GM04504 (cell line): ENCODE measurements at regions not wholly inside any gene's neighbourhood (a gene's known extent, or its start where the extent isn't known, plus 50 kb on each side); places are given as distances from the start of the nearest gene placed in this dataset.
"Not testable (repeated sequence)": the region's sequence is repeated elsewhere in the genome, so short reads cannot be mapped to it uniquely, and the experiment has no call there.

Experiments
- DNase-seq: peaks from one replicate; pipeline ENCODE4 v3.0.0-alpha.2; 2012; ENCODE audit warnings: low read depth

GRCh38 chr18:6571239-6571602 is 156.5 kb upstream of the L3MBTL4 start:
- no peak for DNase-seq

GRCh38 chr18:6572192-6572591 is 157.3 kb upstream of the ARHGAP28 start:
- DNase-seq = not testable (repeated sequence)

- no peak for DNase-seq
Observed at GRCh38 chr18:6574631-6575030, 154.9 kb upstream of the ARHGAP28 start.

DNA sequence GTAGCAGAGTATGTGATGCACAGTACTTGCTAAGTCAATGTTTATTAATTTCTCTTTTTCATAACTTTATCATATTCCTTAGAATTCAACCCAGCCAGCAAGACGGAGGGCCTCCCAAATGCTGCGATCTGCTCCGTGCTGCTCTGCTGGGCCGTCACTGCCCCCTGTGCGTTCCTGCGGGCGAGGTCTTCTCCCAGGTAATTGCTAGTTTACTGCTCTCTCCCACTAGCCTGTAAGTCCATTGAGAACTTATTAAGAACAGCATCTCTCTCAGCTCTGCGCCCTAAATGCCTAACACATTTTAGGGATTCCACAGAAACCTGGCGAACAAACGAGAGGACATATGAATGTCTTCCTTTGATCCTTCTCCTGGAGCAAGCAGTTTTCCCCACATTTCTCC is 153.6 kb upstream of the ARHGAP28 start:
- no peak for DNase-seq

DNA sequence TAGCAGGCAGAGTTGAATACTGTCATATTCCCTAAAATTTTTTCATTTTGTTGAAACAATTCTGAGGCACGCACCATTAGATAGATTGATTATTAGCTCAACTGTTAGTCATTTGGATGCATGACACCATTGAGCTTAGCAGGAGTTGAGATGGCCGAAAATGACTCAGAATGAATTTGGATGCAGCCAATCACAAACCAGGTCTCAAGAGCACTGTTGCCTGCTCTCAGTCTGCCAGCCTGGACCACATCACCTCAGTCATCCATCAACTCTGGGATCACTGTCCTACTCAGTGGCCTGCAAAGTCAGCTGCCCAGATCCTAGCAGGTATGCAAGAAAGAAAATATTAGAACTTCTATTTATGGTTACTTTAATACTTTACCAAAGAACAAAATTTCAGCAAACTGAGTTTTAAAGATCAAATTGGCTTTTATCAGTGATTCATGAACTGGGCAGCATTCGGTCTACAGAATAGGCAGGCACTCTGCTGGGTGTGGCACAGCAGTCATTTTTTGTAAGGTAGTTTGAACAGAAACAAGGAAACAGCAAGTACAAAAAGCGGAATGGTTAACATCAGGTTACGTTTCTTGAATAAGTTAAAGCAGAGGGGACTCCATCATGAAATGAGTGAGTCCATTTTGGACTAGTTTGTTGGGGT is 152.7 kb upstream of the ARHGAP28 start:
- DNase-seq = no peak

- no peak for DNase-seq
Observed at GRCh38 chr18:6578686-6579085, 150.8 kb upstream of the ARHGAP28 start.

GRCh38 chr18:6579486-6579885 is 150.0 kb upstream of the ARHGAP28 start:
- DNase-seq = no peak

DNA sequence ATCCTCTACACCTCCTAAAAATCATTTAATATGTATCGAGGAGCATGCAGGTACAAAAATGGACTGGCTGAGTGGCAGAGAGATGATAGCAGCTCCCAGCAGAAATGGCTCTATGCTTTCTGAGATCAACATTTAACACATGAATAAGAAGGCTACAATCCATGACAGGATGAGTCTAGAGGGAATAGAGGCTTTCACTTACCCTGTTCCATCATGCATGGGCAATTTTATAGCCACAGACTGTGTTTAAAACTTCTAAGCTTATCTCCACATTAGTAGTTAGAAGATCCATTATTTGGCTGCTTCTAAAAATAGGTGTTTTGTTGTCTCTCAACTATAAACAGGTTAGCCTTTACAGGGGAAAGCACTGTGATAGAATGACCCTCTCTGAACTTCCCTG is 149.1 kb upstream of the ARHGAP28 start:
- no peak for DNase-seq

DNA sequence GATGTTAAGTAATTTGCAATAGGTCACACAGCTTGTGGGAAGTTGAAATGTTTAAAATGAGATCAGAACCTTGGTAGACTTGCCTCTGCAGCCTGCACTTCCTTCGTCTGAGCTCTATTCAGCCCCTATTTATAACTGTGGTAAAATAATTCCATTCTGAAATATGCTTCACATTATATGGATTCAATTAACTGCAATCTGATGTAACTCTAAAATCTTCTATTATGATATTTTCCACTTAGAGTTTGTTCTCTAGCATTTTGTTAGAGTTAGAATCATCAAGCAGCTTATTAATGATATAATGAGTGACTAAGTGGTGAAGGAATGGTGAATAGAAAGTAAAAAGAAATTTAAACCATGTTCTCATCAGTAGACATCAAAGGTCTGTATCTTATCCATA is 139.6 kb upstream of the ARHGAP28 start:
- no peak for DNase-seq

DNA sequence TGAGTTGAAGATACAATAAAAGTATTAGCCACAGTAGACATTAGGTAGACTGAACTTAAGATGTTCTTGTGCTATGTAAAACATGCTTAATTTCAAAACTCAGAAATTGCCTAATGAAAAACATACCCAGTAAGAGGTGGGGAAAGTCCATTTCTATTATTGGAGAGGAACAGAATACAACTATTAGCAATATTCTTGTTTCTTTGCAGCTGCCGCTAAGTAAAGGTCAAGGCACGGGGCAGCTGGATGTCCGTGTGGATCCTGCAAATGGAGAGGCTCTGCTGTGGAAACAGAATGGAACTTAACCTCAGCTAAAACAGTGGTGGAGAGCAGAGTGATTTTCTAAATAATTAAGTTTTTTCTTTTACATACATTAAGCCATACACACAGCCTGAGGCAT is 139.2 kb upstream of the ARHGAP28 start:
- DNase-seq = no peak

- peak; percentile 2 for DNase-seq
Observed at GRCh38 chr18:6591491-6591890, 138.0 kb upstream of the ARHGAP28 start.

DNA sequence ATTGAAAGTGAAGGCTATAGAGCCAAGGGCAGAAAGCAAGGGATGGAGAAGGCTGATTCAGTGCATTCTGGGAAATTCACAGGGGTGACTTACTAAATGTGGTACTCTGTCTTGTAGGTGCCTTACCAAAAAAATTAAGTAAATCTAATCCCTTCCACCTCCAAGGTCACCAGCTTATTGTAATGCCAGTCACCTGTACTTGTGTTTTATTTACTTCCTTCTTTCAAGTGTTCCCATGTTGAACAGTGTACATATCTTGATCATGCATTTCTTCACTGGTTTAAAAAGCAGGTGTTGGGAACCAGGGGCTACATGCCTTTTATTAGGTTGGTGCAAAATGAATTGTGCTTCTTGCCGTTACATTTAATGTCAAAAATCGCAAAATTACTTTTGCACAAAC is 137.0 kb upstream of the ARHGAP28 start:
- no peak for DNase-seq

DNA sequence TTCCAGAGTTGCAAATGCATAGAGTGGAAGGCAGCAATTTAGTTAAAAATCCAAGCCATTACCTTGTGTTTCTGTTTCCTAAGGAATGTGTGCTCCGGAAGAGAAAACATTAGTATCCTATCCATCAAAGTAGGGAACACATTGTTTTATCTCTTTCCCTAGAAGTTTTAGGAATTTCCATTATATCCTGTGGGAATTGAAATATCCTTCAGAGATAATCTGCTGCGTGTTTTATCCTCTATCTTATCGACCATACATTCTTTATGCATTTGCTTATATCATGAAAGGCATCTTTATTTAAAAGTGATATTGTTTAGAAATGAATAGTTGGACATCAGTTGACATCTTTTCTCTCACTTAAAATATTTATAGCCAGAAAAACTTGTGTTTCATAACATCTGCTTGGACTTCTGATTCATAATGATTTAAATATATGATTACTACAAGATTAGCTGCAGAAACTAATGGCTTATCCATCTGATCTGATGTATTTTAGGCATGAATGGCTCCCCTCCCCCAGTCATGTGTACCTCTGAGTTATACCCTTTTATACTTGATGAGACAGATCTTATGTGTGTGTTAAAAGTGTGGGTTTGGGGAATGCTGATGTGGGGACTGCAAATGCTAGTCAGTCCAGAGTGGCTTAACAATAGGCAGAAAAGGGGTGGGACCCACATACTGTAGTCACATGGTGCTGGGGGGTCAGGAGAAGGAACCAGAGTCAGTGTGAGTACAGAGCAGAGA is 136.2 kb upstream of the ARHGAP28 start:
- no peak for DNase-seq

GRCh38 chr18:6595666-6596065 is 133.8 kb upstream of the ARHGAP28 start:
- DNase-seq = no peak

- no peak for DNase-seq
Observed at GRCh38 chr18:6598657-6599056, 130.9 kb upstream of the ARHGAP28 start.

- DNase-seq = no peak
Observed at GRCh38 chr18:6600667-6601167, 128.8 kb upstream of the ARHGAP28 start.

- DNase-seq = no peak
Observed at GRCh38 chr18:6601241-6601640, 128.3 kb upstream of the ARHGAP28 start.

- DNase-seq = no peak
Observed at GRCh38 chr18:6602365-6602764, 127.2 kb upstream of the ARHGAP28 start.

- DNase-seq = no peak
Observed at GRCh38 chr18:6604573-6604941, 125.0 kb upstream of the ARHGAP28 start.

DNA sequence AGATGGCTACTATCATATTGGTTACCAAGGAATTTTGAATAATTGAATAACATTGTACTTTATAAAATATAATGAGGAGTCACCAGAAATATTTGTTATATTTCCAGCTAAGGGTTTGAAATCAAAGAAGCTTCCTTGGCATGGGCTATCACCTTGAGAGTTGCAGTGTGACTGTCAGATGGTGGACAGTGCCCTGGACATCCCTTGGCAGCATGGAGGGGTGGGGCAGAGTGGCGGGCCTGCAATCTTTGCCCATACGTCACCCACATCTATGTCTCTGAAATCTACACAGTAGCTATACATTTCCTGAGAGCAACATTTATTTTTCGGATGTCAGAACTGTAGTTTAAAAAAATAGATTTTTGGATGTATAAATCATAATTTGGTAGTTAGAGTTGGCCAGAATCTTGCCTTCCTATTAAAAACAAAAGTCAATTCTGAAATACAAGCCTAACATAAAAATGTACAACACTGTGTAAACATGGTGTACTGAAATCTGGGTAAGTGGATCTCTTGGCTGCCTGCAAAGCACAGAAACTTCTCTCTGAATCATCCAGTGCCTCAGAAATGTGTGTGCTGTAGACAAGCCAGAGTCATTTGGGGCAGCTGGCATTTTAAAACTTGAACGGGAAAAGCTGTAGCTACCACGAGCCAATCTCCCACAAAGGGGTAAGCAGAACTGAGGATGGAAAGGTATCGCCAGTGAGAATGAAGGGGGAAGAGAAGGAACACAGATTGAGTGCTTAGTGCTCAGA is 124.2 kb upstream of the ARHGAP28 start:
- peak; percentile 6 for DNase-seq

- DNase-seq = no peak
Observed at GRCh38 chr18:6606411-6607085, 123.0 kb upstream of the ARHGAP28 start.

GRCh38 chr18:6607343-6607742 is 122.2 kb upstream of the ARHGAP28 start:
- DNase-seq = no peak
